Esophagus squamous epithelium (tissue), 5 donors: ENCODE measurements at regions not wholly inside any gene's neighbourhood (a gene's known extent, or its start where the extent isn't known, plus 50 kb on each side); places are given as distances from the start of the nearest gene placed in this dataset.

Experiments used
- DNase-seq: peaks from one replicate; lab custom pipeline; 2025; lab: John Stamatoyannopoulos, UW
- H3K27ac ChIP-seq, 4 donors: fragments of 200-600 bp; sonication (generic); one replicate each; pipeline ENCODE4 v1.5.1; 2016 to 2019; ENCODE audit warnings: mild to moderate bottlenecking in 1 of 4
- H3K27me3 ChIP-seq, 4 donors: fragments of 200-600 bp; sonication (generic); 1 replicate in 3 of 4; 2 replicates in 1 of 4; pipeline versions ENCODE4 v1.5.1 to v1.6.0; 2017 to 2021; ENCODE audit warnings: antibody characterized with exemption in 1 of 4
- H3K36me3 ChIP-seq, 3 donors: fragments of 200-600 bp; sonication (generic); one replicate each; pipeline ENCODE4 v1.5.1; 2016 to 2019
- H3K4me1 ChIP-seq, 3 donors: fragments of 200-600 bp; sonication (generic); one replicate each; pipeline ENCODE4 v1.5.1; 2017 to 2019
- H3K4me3 ChIP-seq, 4 donors: fragments of 200-600 bp; sonication (generic); 1 replicate in 3 of 4; 2 replicates in 1 of 4; pipeline ENCODE4 v1.5.1; 2016 to 2019; ENCODE audit warnings: mild to moderate bottlenecking in 2 of 4, moderate library complexity in 1 of 4
- H3K9me3 ChIP-seq, 3 donors: fragments of 200-600 bp; sonication (generic); one replicate each; pipeline ENCODE4 v1.5.1; 2016 to 2019
- POLR2A ChIP-seq, 4 donors: fragments of 450-650 bp; IDR thresholded peaks; one replicate each; pipeline ENCODE4 v1.6.1; 2017; ENCODE audit warnings: antibody characterized with exemption in 4 of 4, mild to moderate bottlenecking in 4 of 4, moderate library complexity in 3 of 4
- WGBS, 2 donors: methylation state at CpG; one replicate each; pipeline ENCODE4 v1.1.5; 2018; 5-methylcytosine and 5-hydroxymethylcytosine counted together
- intact Hi-C: fragments of 100-400 bp; cut with DNase I; formaldehyde crosslinking; loops from one replicate; pipeline ENCODE4 v1.15.0; 2022
- TF ChIP-seq, protein P1 (sequence below), 6 experiments: fragments of 450-650 bp in 4 of 6; fragments of 200-600 bp in 2 of 6; sonication (generic) in 2 of 6; IDR thresholded peaks; one replicate each; pipeline ENCODE4 v1.5.1; 2016 to 2019; ENCODE audit warnings: antibody characterized with exemption in 6 of 6, mild to moderate bottlenecking in 4 of 6, moderate library complexity in 4 of 6
- donor health status: DM: yes; HTN: yes; CAD: no.

DNA sequence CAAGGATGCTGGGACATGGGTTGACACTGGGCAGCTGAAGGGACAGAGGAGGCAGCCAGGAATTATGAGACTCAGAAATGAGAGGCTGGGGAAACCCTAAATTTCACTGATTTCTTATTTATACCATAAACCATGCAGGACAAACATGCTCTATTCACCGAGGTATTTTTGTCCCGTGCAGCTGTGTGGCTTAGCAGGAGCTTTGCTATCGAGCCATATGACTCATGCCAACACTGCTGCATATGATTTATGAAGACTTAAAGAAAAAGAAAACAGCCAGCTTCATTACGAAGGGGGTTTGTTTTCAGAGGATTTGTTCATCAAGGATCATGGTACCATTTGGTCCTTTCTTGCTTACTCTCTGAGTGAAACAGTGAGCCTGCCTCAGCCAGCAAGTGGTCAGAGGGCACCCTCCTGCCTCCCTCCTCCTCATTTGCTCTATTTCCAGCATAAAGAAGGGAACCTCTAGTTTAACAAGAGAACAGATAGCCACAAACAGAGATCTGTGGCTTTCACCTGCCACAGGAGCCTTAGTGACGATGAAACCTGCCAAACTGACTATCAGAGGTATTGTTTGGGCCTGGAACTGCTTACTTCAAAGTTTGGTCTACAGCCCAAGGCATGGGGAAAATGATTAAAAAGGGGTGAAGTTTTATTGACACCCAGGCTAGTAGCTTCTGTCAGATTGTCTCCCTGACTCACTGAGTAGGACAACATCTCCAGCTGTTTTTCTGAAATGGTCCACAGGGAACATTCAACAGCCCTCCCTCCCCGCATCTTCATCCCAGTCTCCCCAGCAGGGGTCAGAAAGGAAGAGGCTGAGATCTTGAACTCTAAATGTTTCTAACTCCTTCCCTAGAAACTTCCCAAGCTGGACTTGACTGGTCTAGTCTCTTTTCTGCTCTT is 80.1 kb upstream of the MAML3 start:
- Histone ChIP-seq H3K27me3 (no peaks in the 10 kb centered on the region), H3K4me3 (no peak overlapping the region), H3K27ac (peak overlapping the region; percentile 24 to 80 (median 63)), H3K36me3 (no peaks in the 10 kb centered on the region), H3K9me3 (no peaks in the 10 kb centered on the region), H3K4me1 (peaks cover 19 to 58% (median 30%) of the 10 kb centered on the region in 3 donors)
- 24 to 37% methylated on average over 5 to 6 of the region's 6 CpGs for WGBS, 2 donors
- DNase-seq, result no peak
- no peak for TF ChIP-seq POLR2A (IDR thresholded peaks at IDR 0.05)
- TF ChIP-seq, protein P1, sequence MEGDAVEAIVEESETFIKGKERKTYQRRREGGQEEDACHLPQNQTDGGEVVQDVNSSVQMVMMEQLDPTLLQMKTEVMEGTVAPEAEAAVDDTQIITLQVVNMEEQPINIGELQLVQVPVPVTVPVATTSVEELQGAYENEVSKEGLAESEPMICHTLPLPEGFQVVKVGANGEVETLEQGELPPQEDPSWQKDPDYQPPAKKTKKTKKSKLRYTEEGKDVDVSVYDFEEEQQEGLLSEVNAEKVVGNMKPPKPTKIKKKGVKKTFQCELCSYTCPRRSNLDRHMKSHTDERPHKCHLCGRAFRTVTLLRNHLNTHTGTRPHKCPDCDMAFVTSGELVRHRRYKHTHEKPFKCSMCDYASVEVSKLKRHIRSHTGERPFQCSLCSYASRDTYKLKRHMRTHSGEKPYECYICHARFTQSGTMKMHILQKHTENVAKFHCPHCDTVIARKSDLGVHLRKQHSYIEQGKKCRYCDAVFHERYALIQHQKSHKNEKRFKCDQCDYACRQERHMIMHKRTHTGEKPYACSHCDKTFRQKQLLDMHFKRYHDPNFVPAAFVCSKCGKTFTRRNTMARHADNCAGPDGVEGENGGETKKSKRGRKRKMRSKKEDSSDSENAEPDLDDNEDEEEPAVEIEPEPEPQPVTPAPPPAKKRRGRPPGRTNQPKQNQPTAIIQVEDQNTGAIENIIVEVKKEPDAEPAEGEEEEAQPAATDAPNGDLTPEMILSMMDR (IDR thresholded peaks at IDR 0.05), result no peak
- intact Hi-C loops, result no loop called here

DNA sequence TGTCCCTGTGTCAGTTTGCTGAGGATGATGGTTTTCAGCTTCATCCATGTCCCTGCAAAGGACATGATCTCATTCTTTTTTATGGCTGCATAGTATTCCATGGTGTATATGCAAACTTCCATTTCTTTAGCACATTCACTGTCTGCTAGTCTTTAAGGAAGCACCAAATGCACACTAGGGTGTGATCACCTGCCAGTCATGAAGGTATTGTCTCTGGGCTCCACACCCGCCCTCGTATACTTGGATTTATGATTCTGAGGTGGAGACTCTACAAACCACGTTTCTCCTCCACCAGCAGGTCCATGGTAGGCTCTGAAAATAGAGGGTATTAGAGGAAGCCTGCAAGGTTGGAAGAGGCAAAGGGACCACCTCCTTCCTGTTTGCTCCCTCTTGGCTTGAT is 75.9 kb upstream of the MAML3 start:
- Histone ChIP-seq H3K4me1 (peaks cover 5 to 16% (median 8%) of the 10 kb centered on the region in 3 donors), H3K4me3 (no peak overlapping the region), H3K9me3 (no peaks in the 10 kb centered on the region), H3K27ac (no peak overlapping the region), H3K27me3 (no peaks in the 10 kb centered on the region), H3K36me3 (no peaks in the 10 kb centered on the region)
- intact Hi-C loops, result no loop called here
- 81% methylated on average over 3 of the region's 3 CpGs; no CpG with 5 or more reads in 1 of the 2 donors for whole genome bisulfite sequencing, 2 donors
- DNase-seq, result no peak
- TF ChIP-seq POLR2A (IDR thresholded peaks at IDR 0.05), result no peak
- TF ChIP-seq, protein P1 (IDR thresholded peaks at IDR 0.05), result no peak

DNA sequence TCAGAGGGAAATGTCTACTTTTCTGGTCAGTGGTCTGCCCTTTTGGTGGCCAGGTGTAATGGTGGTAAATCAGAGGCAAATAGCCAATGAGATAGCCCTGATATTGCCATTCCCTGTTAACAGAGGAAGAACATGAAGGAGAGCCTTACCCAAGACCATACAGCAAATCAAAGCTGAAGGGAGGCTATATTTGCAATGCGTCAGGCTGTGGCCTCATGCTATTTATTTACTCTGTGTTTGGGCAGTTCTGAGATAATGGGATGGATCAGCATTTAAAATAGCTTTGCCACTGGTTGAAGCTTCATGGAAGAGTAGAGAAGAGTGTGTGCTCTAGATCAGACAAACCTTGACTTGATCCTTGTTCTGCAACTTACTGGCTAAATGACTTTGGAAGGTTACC is 73.3 kb upstream of the MAML3 start:
- Histone ChIP-seq H3K27ac (no peak overlapping the region), H3K4me1 (no peaks in the 10 kb centered on the region), H3K36me3 (no peaks in the 10 kb centered on the region), H3K27me3 (no peaks in the 10 kb centered on the region), H3K4me3 (no peak overlapping the region), H3K9me3 (no peaks in the 10 kb centered on the region)
- intact Hi-C loops, result no loop called here
- TF ChIP-seq, protein P1 (IDR thresholded peaks at IDR 0.05), result no peak
- WGBS, 2 donors, result 93% methylated on average over 1 of the region's 1 CpG
- no peak for DNase-seq

DNA sequence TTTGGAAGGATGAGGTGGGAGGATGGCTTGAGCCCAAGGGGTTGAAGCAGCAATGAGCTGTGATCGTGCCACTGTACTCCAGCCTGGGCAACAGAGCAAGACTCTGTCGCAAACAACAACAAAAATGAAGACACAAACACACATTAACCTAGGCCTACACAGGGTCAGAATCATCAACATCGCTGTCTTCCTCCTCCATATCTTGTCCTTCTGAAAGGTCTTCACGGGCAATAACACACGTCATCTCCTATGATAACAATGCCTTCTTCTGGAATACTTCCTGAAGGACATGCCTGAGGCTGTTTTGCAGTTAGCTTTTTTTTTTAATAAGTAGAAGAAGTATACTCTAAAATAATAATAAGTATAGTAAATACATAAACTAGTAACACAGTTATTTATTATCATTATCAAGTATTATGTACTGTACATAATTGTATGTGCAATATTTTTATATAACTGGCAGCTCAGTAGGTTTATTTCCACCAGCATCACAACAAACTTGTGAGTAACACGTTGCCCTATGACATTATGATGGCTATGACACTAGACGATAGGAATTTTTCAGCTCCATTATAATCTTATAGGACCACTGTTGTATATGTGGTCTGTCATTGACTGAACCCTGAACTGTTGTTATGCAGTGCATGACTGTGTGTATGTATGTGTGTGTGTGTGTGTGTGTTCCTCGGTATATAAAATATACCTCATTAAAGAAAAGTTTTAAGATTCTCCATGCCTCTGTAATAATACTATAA is 69.2 kb upstream of the MAML3 start:
- H3K27ac ChIP-seq, result no peak overlapping the region
- H3K27me3 ChIP-seq, result no peaks in the 10 kb centered on the region
- H3K4me1 ChIP-seq, result no peaks in the 10 kb centered on the region
- H3K4me3 ChIP-seq, result no peak overlapping the region
- intact Hi-C loops, result no loop called here
- DNase-seq, result no peak
- TF ChIP-seq POLR2A (IDR thresholded peaks at IDR 0.05), result no peak
- TF ChIP-seq, protein P1 (IDR thresholded peaks at IDR 0.05), result no peak
- H3K9me3 ChIP-seq, result no peaks in the 10 kb centered on the region
- no peaks in the 10 kb centered on the region for H3K36me3 ChIP-seq
- 70 to 73% methylated on average over 8 of the region's 8 CpGs for WGBS, 2 donors

DNA sequence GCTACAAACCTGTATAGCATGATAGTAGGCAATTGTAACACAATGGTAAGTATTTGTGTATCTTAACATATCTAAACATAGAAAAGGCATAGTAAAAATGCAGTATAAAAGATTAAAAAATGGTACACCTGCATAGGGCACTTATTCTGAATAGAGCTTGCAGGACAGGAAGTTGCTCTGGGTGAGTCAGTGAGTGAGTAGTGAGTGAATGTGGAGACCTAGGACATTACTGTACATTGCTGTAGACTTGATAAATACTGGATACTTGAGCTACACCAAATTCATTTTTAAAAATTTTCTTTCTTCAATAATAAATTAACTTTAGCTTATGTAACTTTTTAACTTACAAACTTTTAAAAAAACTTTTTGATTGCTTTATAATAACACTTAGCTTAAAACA is 68.2 kb upstream of the MAML3 start:
- Histone ChIP-seq H3K9me3 (no peaks in the 10 kb centered on the region), H3K36me3 (no peaks in the 10 kb centered on the region), H3K4me3 (no peak overlapping the region), H3K4me1 (no peaks in the 10 kb centered on the region), H3K27ac (no peak overlapping the region), H3K27me3 (no peaks in the 10 kb centered on the region)
- no peak for DNase-seq
- TF ChIP-seq POLR2A (IDR thresholded peaks at IDR 0.05), result no peak
- TF ChIP-seq, protein P1 (IDR thresholded peaks at IDR 0.05), result no peak
- intact Hi-C loops, result no loop called here
